OCI-LY7 (cell line): ENCODE measurements at regions not wholly inside any gene's neighbourhood (a gene's known extent, or its start where the extent isn't known, plus 50 kb on each side); places are given as distances from the start of the nearest gene placed in this dataset.

Source experiments
- CTCF ChIP-seq: fragments of 200-600 bp; sonication (generic); conservative IDR thresholded peaks from 2 replicates; pipeline ENCODE4 v1.5.1; 2014; ENCODE audit warnings: mild to moderate bottlenecking, antibody characterized with exemption, low read length, moderate library complexity, mixed read lengths
- EZH2phosphoT487 ChIP-seq: fragments of 200-600 bp; sonication (generic); IDR thresholded peaks from 2 replicates; pipeline ENCODE4 v1.6.1; 2018; ENCODE audit warnings: low read depth, borderline replicate concordance, mild to moderate bottlenecking, mixed run types, antibody characterized with exemption, low read length, moderate library complexity, mixed read lengths

GRCh38 chr1:57517587-57518374 is 93.9 kb upstream of the DAB1 start:
- TF ChIP-seq CTCF = no peak
- no peak for TF ChIP-seq EZH2phosphoT487
